ENCODE measurements at regions not wholly inside any gene's neighbourhood (a gene's known extent, or its start where the extent isn't known, plus 50 kb on each side); places are given as distances from the start of the nearest gene placed in this dataset.

- TF ChIP-seq TOX (CRISPR knock-in tag; IDR thresholded peaks at IDR 0.05; ENCODE audit: borderline replicate concordance) (no peak), OSR1 (CRISPR knock-in tag; IDR thresholded peaks at IDR 0.05) (no peak), CREB5 (CRISPR knock-in tag; IDR thresholded peaks at IDR 0.05; ENCODE audit: low read depth) (no peak), ZNF8 (CRISPR knock-in tag; IDR thresholded peaks at IDR 0.05) (no peak), BACH2 (CRISPR knock-in tag; IDR thresholded peaks at IDR 0.05; ENCODE audit: borderline replicate concordance) (no peak), ZFP3 (CRISPR knock-in tag; IDR thresholded peaks at IDR 0.05) (no peak), ARNTL (CRISPR knock-in tag; IDR thresholded peaks at IDR 0.05; ENCODE audit: borderline replicate concordance, low read depth) (no peak), RARB (CRISPR knock-in tag; IDR thresholded peaks at IDR 0.05) (no peak), ZFP30 (CRISPR knock-in tag; IDR thresholded peaks at IDR 0.05) (no peak), GLIS3 (CRISPR knock-in tag; IDR thresholded peaks at IDR 0.05) (no peak)
Measured at GRCh38 chr7:155382802-155383171, 75.1 kb upstream of the EN2 start.
